ENCODE measurements at regions not wholly inside any gene's neighbourhood (a gene's known extent, or its start where the extent isn't known, plus 50 kb on each side); places are given as distances from the start of the nearest gene placed in this dataset.

- TF ChIP-seq CTCF (IDR thresholded peaks at IDR 0.05; ENCODE audit: poor library complexity, severe bottlenecking) (no peak), EP300 (conservative IDR thresholded peaks at IDR 0.05; ENCODE audit: poor library complexity, severe bottlenecking) (no peak), EZH2 (IDR thresholded peaks at IDR 0.05; ENCODE audit: borderline replicate concordance, insufficient read depth, low read length, poor library complexity, severe bottlenecking) (no peak), POLR2AphosphoS5 (IDR thresholded peaks at IDR 0.05) (no peak), SMC3 (conservative IDR thresholded peaks at IDR 0.05; ENCODE audit: poor library complexity) (no peak), RAD21 (conservative IDR thresholded peaks at IDR 0.05) (no peak), TAF1 (IDR thresholded peaks at IDR 0.05; ENCODE audit: low read depth) (no peak), REST (IDR thresholded peaks at IDR 0.05; ENCODE audit: borderline replicate concordance) (no peak)
Observed at GRCh38 chr10:131584287-131584686, 272.8 kb upstream of the TCERG1L start.
